Stimulated activated CD4-positive, alpha-beta T cell treated with anti-CD3 and anti-CD28 coated beads, TNF-alpha, amount 100 ng/mL, for 24 hours (primary cell): ENCODE measurements at regions not wholly inside any gene's neighbourhood (a gene's known extent, or its start where the extent isn't known, plus 50 kb on each side); places are given as distances from the start of the nearest gene placed in this dataset.
A peak's percentile ranks its signal among the peaks of the same experiment; 100 is the strongest.
"Not testable (repeated sequence)": the region's sequence is repeated elsewhere in the genome, so short reads cannot be mapped to it uniquely, and the experiment has no call there.

Experiments used
- DNase-seq, 3 experiments: peaks; one replicate each; pipeline ENCODE4 v3.0.0-alpha.2; 2020; ENCODE audit warnings: low read depth in 3 of 3

DNA sequence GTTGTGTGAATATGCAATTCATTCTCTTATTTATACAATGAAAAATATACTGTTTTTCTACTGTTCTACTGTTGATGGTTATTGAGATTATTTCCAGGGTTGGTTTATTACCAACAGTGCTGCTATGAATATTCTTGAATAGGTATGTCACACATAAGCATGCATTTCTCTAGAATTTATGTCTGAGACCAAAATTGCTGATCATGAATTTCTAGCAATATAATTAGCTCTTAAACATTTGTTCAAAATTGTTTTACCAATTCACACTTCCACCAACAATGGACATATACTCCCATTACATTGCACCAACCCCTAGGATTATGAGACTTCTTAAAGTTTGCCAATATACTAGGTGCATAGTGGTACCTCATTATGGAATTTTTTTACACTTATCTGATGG is 164.1 kb upstream of the KCNQ5 start:
- DNase-seq, result no peak

DNA sequence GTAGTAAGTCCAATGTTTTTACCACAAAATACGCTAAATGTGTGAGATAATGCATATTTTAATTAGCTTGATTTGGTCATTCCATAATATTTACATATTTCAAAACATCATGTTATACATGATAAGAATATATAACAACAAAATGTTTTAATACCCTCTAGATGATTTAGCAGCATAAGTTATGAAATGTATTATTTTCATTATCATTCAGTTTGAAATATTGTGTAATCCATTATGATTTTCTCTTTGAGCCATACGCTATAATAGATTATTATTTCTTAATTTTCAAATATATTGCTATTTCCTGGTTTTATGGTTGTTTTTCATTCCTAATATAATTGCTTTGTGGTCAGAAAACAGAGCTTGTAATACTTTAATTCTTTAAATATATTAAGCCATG is 163.3 kb upstream of the KCNQ5 start:
- no peak for DNase-seq

DNA sequence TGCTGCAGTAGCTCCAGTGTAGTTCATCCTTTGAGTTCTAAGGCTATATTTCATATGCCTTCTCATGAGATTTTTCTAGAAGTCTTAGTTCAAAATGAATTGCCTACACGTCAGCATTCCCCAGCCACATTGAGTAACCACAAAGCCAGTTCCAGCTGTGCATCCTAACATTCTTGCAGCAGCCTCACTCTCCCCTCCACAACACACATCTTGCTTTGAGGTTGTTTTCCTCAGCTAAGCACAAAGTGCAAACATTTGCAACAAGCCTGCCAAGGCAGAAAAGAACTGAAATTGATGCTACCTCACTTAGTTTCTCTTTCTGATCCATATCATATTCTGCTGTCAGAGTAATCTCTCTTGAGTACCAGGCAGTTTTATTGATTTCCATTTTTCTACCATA is 160.7 kb upstream of the KCNQ5 start:
- DNase-seq, result no peak

DNA sequence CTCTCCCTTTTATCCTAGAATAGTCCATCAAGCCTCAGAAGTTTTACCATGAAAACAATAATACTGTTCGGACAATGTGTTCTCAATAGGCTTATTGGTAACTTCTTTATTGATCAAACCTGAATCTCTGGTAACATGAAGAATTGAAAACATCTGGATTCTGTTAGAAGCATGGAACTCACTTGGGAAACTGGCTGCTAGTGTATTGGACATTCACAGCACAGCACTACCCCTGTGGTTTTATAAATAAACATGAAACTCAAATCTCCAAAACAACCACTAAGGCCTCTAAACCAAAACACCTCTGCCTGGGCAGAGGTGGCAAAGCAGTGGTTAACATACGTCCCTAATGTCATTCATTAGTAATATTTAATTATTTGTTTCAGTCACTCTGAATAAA is 157.6 kb upstream of the KCNQ5 start:
- no peak for DNase-seq

DNA sequence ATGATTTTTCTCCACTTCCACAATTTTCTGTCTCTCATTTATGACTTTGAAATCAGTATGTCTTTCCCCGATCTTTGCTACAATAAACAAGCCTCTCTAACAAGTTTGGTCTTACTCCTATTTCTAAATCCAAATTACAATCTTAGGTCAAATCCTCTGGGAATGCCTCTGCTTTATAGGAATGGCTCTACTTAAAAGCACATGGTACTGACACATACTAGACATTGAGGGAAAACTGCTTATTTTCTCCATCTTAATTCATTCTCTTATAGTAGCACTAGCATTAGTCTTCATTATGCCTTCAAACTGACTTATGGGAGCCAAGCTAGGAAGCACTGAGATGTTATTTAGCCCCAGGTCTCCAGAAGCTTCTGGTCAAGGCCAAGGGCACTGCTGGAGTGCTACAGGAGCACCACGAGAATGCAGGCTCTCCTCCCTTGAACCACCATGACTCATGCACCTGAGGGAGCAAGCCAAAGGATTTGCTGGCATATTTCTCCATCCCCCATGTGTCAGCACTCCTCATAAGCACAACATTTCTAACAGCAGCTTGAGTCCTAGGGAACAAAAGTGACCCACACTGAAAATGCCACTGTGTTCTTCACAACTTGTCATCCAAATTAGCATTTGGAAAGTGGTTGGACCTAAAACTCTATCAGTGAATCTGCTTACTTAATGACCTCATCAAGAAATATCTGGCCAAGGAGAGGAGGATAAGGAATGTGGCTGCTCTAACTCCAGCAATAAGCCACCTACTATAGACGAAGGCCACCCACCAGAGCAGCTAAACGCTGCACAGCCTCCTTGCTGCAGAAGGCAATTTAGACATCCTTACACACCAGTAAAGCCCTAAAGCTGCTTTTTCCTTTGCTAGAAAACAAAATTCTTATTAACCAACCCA is 156.8 kb upstream of the KCNQ5 start:
- no peak for DNase-seq

DNA sequence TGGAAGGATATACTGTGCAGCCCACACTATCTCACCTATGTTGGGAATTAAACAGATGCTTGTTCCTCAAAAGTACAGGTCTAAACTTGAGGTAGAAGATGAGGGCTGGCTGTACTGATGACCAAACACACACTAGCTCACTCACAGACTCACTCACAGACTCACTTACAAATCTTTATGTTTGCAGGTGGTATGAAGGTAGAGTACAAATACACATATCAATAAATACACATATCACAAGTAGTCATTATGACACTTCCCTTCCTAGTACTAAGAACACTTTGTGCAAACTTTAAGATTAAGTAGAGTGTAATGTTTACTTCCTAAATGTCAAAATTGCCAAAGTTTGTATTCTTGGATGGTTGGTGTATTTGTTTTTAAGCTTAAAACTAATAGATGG is 155.4 kb upstream of the KCNQ5 start:
- no peak for DNase-seq

DNA sequence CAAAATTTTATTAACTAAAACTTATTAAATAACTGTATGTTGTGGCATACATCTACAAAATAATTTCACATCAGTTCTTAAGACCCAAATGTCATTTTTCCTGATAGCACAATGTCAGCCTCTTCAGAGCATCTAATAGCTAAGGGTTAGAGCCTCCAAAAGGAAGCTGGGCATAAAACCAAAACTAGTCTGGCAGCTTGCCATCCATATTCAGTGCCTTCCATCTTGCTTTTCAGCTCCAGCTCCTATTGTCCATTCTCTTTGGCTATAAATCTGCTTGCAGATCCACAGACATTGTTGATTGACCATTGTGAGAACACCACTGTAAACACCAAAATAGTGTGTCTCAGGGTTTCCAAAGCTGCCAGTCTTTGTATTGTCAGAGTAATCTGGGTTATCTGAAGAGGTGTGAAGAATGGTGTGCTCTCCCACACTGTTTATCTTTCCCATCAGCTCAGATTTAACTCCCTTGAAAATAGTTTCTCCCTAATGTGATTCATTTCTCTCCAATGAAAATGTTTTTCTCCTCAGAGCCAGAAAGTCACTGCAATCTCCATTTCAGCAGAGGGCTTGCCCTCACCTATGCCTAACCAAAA is 154.8 kb upstream of the KCNQ5 start:
- no peak for DNase-seq

DNA sequence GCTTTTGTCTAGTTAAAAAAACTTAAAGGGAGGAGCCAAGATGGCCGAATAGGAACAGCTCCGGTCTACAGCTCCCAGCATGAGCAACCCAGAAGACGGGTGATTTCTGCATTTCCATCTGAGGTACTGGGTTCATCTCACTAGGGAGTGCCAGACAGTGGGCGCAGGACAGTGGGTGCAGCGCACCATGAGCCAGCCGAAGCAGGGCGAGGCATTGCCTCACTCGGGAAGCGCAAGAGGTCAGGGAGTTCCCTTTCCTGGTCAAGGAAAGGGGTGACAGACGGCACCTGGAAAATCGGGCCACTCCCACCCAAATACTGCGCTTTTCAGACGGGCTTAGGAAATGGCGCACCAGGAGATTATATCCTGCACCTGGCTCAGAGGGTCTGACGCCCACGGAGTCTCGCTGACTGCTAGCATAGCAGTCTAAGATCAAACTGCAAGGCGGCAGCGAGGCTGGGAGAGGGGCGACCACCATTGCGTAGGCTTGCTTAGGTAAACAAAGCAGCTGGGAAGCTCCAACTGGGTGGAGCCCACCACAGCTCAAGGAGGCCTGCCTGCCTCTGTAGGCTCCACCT is 152.4 kb upstream of the KCNQ5 start:
- not testable (repeated sequence) for DNase-seq

DNA sequence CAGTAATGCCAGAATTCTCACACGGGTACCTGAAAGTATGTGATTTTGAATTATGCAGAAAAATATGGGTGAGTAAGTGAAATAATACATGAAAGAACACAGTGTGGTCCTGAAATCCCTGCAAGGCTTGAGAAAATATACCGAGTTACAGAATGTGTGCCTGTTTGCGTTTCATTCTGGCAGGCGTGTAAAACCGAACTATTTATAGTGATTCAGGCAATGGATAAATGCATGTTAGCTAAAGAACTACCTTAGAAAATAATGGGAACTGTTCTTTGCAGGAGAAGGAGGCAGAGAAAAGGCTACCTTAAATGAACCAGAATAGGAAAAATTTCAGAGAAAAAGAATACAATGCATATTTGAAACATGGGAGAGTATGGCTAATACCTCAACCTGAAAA is 145.8 kb upstream of the KCNQ5 start:
- DNase-seq, result no peak

DNA sequence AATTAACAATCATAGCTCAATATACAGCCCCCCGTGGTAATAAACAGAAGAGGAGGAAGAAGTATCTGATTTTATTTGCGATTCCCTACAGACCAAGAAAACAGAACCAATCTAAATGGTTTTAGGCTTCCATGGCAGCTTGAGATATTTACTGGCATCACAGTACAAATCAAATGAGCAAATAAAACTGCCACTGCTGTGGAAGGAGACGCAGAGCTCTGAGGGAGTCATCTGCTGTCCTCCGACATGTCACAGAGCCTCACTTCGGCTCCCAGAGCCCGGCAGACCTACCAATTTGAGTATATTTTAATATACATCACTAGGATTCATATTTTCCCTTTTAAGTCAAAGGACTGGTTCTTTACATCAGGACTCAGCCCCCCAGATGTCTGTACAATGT is 145.2 kb upstream of the KCNQ5 start:
- no peak for DNase-seq

DNA sequence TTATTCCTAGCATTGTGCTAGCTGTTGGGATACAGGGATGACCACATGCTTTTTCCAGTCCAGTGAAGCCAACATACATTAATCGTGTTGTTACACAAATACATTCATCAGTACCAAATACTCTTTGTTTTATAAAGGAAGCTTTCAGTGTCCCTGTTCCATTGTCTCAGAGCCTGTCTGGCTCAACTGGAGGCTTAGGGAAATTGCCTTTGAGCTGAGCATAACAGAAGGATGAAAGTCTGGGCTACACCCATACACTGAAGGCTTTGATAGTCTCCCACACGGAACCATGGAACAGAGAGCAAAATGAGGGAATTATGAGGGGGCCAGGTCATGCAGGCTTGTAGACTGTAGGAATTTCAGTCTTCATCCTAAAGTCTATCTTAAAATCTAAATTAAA is 126.4 kb upstream of the KCNQ5 start:
- DNase-seq, result no peak

DNA sequence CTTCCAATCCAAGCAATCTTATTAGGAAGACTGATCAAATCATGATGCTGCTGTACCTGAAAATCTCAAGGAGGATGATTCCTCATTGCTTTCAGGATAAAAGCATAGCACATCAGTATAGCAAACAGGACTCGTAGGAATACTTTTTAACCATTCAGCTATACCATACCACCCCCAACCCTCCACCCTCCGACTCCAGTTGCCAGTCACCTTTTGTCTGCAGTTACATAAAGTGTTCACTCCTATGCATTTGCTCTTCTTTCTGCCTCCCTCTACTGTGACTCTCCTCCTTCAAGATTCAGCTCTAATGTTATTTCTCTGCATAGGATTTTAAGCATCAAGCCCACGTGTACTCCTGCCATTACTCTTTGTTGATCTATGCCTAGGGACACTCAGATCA is 124.7 kb upstream of the KCNQ5 start:
- DNase-seq, result no peak

DNA sequence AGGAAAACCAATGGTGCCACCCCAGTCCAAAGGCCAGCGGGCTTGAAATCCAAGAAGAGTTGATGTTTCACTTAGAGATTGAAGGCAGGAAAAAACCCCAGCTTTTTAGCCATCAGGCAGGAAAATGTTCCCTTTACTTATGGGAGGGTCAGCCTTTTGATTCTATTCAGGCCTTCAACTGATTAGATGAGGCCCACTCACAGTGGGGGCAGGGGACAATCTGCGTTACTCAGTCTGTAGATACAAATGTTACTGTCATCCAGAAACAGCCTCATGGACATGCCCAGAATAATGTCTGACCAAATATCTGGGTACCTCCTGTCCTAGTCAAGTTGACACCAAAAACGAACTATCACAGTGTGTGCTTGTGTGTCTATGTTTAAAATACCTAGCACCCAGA is 121.2 kb upstream of the KCNQ5 start:
- no peak for DNase-seq

DNA sequence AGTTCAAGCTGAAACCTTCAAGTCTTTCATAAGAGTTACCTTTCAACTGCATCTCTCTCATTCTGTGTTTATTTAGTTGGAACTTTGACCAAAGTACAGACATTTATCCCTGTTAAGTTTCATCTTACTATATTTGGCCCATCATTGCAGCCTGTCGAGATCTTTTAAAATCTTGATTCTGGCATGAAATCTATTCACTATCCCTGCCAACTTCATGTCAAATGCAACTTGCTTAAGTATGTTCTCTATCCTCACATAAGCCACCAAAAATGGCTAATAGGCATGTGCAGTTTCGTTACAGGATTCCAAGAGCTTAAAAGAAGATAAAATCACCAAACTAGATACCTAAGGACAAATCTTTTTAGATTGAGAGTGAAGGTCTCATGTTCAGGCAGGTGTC is 117.5 kb upstream of the KCNQ5 start:
- no peak for DNase-seq

DNA sequence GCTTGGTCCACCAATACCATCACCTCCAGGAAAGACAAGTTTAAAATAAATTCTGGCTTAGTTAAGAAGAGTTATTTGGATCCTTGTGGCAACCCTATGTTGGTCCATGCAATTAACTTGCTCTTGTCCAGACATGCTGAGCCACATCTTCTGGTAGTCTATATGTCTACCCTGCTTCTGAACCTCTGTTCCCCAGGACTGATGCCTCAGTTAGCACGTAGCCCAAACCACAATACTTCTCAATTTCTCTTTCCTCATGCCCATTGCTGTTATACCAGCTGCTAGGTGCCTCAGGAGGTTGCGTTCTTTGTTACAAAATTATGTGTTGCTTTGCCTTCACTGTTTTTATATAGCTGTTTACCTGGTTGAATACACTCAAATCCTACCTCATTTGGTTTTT is 116.4 kb upstream of the KCNQ5 start:
- no peak for DNase-seq

DNA sequence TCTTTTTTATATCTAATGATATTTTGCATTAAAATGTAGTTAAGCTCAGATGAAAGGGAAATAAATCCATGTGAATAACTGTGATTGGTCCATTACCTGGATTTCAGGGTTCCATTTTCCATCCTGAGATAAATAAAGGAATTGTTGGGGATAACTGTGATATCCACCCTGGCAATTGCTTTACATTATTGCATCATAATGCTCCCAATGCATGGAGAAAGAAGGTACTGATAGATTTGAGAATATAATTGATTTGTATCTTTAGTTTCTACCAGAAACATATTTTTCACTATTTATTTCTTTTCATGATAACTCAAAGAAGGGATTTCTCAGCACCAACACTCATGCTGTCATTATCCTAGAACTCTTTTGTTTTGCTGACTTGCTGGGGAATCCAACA is 102.0 kb upstream of the KCNQ5 start:
- DNase-seq, result no peak

DNA sequence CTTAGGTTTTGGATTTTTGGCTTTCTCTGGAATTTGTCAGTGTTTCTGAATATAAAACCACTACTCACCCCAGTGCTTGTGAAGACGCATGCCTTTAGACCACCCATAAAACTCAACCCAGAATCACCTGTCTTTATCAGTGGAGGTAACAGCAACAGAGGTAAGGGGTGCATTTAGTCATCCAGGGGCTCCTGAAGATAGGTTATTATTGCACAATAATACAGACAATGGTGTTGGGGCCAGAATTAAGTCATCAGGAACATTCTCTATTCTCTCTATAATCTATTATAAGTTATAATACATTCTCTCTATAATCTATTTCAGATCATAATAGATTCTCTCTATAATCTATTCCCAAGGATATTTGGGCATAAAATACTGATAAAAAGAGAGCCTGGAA is 100.2 kb upstream of the KCNQ5 start:
- DNase-seq, result no peak

DNA sequence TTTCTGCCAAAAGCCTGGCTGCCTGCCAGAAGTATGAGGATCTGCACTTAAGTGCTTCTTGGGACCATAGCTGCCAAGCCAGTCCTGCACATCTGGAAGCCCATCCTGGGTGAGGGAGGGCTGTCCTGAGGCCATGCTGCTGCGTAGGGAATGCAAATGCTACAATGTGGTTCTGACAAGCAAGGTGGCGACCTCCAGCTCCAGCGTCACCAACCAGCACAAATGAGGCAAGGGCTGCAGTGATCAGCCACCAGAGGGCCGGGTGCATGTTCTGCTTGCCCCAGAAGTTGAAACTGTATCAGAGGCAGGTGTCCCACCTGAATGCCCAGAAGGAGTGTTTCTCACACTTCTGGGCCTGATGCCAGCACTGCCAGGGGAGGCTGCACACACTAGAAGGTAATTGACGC is 99.1 kb upstream of the KCNQ5 start:
- DNase-seq, result peak in 1 of 3 experiments; percentile 4

DNA sequence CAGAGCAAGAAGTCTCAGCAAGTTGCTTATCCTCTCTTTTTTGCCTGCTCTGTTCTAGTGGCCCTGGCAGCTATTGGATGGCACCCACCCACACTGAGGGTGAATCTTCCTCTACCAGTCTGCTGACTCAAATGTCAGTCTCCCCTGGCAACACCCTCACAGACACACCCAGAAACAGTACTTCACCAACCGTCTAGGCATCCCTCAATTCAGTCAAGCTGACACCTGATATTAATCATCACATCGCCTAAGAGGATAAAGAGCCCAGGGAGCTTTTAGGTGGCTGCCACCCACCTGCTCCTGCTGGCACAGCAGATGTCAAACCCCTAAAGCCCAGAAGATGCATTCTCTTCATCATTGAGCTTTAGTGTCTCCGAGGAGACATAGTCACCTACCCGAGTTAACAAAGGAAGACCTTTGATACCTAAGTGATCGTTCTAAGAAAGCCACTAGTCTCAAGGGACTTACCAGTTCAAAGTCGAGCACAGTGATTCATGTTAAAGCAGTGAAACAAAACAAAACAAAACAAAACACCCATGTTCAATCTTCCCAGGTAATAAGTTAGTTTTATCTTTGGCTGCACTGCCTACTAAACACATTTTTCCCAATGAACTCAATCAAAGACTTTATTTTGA is 97.7 kb upstream of the KCNQ5 start:
- no peak for DNase-seq

DNA sequence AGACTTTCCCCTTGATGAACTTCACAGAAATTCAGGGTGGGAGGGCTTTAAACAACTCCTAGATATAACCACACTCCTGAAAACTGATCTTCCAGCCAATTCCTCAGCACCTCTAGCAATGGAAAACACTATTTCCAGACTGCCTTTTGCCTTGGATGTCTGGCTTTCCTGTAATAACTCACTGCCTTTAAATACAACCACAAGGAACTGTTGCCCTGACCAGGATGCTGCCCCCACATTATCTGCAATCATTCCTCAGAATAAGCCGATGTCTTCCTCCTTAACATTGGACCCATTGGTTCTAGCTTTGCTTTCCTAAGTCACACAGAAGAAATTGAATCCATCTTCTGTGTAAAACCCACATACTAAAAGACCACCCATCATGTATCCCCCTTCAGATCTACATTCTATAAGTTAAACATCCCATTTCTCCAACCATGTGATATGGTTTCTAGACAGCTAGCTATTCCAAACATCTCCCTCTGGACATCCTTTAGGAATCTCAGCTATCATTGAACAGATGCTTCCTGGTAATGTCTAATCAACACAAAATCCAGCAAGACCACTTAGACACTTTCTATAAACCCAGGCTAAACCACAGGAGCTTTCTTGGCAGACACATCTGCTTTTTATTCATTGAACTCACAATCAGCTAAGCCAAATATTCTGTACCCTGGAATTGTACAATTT is 95.9 kb upstream of the KCNQ5 start:
- DNase-seq, result no peak

DNA sequence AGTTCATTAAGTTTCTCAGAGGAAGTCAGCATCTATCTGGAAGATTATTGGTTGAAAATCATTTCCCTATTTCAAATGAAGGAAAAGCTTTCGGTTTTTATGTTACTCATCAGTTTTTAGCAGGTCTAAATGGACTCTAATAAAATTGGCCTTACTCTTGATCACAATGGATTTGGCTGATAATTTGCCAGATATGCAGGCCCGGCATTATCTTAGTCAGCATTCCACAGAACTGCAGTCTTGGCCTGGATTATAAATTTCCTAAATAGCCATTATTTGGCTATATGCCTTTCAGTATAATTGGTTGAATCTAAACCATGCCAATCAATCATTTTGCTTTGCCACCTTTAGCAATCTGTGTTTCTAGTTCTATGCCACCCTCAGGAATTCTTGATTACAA is 91.7 kb upstream of the KCNQ5 start:
- DNase-seq, result no peak

DNA sequence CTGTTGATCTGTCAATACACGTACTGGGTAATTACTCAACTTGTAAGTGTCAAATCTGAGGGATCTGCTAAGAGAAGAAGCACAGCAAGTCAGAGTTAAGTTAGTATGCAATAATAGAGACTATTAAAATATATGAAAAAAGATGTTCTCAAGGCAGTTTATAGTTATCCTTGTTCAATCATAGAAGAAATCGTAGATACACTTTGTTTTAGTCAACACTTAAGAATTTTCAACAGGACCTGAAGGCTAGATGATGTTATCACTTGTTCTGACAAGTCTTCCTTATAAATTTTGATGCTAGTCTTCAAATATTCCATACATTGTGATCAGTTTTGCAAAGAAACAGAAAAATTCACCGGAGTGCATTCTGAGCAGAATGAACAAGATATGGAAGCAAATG is 91.1 kb upstream of the KCNQ5 start:
- DNase-seq, result no peak
